GM19372 (cell line): ENCODE measurements at regions not wholly inside any gene's neighbourhood (a gene's known extent, or its start where the extent isn't known, plus 50 kb on each side); places are given as distances from the start of the nearest gene placed in this dataset.
"Not testable (repeated sequence)": the region's sequence is repeated elsewhere in the genome, so short reads cannot be mapped to it uniquely, and the experiment has no call there.

Experiments
- ATAC-seq: cut with Tn5 transposase; IDR thresholded peaks from one replicate; pipeline ENCODE4 v1.9.1; 2021; ENCODE audit warnings: mild to moderate bottlenecking, low read depth, moderate library complexity; ENCODE audit not compliant: unreplicated experiment

DNA sequence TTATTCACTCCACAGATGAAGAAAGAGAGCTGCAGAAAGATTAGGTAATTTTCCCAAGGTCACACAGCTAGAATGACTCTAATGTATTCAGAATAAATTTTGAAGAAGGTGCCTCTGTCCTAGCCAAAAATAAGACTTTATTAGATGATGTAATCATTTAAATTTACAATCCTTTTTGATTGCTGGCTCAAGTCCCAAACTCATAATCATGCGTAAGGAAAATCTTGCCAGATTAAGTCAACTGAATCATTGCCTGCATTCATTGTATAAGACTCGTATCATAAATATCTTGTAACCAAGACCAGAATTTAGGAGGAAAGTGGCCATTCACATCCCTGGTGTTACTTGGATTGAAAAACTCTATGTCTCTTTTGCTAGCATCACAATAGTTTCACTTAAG is 53.1 kb upstream of the STK39 start:
- no peak for ATAC-seq

DNA sequence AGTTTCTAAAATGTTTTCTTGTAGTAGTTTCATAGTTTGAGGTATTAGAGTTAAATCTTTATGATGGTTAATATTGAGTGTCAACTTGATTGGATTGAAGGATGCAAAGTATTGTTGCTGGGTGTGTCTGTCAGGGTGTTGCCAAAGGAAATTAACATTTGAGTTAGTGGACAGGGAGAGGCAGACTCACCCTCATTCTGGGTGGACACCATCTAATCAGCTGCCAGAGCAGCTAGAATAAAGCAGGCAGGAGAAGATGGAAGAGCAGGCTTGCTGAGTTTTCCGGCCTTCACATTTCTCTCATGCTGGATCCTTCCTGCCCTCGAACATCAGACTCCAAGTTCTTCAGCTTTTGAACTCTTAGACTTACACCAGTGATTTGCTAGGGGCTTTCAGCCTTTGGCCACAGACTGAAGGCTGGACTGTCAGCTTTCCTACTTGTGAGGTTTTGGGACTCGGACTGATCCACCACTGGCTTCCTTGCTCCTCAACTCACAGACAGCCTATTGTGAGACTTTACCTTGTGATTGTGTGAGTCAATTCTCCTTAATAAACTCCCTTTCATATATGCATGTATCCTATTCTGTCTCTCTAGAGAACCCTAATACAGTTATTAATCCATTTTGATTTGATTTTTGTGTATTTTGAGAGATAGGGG is 56.8 kb upstream of the STK39 start:
- ATAC-seq, result no peak

DNA sequence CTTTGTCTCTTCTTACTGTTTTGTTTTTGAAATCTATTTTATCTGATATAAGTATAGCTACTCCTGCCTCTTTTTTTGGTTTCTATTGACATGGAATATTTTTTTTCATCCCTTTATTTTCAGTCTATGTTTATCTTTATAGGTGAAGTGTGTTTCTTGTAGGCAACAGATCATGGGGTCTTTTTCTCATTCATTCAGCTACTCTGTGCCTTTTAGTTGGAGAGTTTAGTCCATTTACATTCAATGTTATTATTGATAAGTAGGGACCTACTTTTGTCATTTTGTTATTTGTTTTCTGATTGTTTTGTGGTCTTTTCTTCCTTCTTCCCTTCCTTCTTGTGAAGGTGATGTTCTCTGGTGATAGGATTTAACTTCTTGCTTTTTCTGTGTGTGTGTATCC is 60.0 kb upstream of the STK39 start:
- no peak for ATAC-seq

DNA sequence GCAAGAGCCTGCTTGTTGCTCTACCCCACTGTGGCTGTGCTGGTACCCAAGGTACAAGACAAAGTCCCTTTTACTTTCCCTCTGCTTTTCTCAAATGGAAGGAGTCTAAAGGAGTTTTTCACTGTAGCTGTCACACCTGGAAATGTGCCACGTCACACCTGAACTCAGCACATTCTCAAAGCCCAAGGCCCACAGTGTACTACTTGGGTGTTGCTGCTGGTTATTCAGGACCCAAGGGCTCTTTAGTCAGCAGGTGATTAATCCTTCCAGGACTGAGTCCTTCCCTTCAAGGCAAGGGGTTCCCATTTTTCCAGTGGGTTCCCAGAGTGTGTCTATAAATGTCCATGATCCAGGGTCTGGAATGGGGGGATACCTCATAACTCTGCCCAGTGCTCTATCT is 63.2 kb upstream of the STK39 start:
- ATAC-seq, result no peak

DNA sequence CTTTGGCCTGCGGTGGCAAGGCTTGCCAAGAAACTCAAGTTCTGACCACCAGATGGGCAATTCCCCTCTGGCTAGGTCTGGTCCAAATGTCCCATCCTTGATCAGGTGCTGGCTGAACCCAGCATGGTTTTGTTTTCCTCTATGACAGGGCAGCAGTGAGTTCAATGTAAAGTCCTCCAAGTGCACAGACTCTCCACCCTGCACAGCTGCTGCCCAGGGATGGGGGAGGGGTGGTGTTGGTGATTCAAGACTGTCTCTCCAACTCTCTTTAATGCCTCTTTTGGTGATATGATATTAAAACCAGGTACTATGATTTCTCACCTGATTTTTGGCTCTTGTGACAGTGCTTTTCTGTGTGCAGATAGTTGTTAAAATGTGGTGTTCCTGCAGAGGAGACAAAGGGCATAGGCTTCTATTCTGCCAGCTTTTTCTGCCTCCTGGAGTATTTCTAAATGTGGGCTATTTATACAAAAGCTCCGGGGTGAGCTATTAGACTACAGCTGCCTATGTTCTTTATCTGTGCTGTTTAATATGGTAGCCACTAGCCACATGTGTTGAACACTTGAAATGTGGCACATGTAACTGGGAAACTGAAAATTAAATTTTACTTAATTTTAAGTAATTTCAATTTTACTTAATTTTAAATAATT is 64.0 kb upstream of the STK39 start:
- no peak for ATAC-seq

DNA sequence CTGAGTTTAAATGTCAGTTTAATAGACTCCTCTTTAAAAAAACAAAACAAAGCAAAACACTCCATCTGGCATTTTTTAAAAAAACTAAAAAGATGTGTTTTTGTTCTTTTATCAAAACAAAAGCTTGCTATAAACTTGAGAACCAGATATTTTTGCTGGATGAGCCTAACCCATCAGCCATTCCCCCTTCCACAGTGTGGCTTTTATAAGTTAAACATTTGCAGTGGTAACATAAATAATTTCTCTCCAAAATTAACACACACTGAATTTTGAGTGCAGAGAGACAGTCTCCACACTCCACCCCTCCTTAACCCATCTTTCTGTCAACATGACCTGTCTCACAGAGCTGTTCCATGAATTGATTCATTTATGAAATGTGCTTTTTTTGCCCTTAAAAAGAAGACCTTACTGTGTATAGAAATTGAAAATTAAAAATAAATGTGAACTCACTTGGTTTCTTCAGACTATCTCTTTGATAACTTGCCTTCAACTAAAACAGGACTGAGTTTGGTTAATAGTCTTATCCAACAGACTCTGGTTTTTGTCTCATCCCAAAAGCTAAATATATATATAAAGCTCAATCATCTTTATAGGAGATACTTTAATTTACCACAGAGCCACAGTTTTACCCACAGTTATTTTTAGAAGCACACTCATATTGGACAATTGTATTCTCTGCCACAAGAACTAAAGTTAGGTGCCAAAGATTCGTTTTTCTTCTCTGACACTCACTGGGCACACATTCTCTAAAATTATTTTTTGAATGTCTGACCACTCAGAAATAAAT is 64.8 kb upstream of the STK39 start:
- no peak for ATAC-seq

DNA sequence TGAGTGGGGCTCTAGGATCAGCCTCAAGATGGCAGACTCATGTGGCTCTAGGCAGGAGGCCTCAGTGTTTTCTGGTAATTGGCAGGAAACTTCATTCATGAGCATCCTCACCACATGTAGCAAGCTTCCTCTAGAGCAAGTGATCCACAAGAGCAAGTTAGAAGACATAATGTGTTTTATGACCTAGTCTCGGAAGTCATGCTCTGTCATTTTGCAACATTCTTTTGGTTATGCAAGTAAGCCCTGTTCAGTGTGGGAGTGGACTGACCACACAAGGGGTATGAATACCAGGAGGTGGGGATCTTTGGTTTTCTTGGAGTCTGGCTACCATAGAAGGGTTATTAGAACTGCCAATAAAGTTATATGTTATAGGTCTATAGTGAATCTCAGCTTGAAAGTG is 66.8 kb upstream of the STK39 start:
- no peak for ATAC-seq

DNA sequence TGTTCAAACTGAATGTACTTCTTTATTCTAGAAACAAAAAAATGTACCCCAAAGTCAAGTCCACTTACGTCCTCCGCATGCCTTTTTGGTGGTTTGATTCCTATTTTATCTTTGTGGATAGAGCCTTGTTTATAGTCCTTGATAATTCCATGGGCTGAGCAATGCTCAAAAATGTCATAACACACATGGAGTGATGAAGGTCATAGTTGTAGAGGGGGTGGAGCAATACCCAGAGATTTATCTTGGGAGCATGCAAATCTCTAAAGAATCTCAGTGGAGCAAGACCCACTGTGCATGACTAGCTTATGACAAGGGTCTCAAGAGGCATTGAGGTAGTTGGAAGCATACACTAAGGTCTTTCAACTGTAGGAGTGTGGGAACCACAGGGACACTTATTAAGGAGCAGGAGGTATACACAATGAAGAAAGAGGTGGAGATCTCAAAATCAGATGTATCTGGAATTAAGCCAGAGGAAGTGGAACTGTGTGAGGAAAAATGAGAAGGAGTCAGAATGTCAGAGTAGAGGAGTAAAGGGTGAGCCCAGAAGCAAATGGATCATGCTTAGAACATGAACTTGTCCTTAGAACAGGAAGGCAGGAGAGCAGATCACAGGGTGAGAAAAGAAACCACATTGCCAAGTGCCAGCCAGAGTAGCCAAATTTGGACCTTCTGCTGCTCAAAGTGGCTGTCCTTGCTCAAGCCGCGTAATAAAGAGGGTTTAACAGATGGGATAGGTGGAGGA is 68.1 kb upstream of the STK39 start:
- no peak for ATAC-seq

DNA sequence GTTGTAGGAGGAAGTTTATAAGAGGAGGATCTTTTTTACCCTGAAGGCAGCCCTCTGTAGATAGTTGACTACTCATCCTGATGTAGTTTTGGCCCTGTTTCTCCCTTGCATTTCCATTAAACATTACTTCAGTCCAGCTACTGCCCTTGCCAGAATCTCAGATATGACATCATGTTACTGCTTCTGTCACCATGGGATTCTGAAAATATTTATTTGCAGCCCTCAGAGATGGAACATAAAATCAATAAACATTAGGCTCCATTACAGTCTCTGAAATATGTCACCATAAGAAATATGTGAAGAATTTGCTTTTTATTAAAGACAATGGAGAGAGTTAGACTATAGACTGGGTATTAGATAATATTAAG is 68.7 kb upstream of the STK39 start:
- ATAC-seq, result no peak

DNA sequence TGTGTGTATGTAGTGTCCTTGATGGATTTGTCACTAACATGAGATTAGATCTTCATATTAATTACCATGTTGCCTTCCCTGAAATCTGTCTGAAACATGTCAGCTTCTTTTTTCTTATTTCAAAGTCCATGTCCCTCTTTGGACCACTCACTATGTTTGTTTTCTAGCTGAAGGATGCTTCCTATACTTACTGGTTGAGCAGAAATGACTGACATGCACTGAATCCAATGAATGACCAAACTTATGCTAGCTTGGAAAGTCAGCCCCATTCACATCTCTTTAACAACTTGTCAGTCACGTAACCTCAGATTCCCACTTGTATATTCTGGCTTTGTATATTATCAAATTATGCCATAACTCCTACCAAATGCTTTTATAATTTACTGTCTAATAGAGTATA is 69.9 kb upstream of the STK39 start:
- ATAC-seq, result no peak

DNA sequence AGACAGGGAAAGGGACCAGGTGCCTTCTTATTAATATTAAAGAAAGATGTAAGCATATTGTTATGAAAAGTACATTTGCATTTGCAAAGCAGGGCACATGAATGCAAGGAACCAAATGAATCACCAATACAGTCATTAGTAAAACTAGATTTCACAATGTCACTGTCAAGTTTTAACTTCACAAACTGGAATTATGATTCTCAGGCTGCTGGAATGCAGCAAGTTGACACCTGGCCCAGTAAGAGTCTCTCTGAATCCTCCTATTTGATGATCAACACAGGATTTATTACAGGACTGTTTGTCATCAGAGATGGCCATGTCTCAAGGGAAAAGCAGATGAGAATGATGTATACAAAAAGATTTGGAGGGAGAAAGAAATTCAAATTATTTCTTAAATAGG is 72.9 kb upstream of the STK39 start:
- no peak for ATAC-seq

DNA sequence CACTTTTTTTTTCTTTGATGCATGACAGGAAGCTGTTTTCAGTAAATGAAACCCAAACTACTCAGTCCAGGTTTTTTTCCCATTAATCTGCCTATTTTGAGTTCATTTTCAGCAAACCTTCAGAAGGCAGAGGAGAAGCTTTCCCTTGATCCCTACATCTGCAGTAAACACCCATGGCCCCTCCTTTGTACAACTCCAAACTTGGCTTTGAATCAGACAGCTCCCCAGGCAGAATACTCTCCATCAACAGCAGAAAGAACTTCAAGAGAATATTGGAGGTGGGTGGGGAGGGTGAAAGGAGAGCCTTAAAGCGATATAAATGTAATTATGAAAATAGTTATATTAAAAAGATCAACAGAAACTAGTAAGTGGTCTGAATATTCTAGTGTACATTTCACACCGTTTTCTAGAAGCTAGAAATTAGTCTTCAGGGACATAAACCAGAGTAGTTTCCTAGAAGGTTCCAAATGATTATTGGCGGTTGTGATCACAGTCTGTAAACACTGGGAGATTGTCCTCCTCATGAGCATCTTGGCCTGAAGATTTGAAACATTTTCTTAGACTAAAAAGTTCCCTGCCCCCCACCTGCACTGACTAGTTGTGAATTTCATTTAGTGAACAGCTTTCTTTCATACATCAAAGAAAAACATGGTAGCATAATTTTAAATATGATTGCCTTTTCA is 75.1 kb upstream of the STK39 start:
- ATAC-seq, result no peak

DNA sequence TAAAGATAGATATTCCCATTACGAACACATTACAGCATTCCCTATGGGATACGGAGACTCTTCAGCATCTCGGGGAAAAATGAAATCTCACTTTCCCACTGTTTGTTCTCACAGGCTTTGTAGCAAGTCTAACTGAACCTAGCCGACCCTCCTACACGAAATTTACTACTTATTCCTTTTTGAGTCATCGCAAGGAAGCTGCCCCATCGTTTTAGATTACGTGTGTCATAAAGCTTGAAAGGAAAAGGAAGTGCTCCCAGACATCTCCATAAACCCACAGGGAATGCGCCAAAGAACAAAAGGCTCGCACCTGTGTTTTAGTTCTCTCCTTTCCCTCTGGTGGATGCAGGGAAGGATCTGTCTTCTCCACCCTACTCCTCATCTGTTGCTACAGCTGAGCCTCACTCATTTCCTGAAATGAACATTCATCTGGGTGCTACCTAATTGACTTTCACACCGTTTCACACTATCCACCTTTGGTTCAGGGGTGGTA is 76.2 kb upstream of the STK39 start:
- no peak for ATAC-seq

DNA sequence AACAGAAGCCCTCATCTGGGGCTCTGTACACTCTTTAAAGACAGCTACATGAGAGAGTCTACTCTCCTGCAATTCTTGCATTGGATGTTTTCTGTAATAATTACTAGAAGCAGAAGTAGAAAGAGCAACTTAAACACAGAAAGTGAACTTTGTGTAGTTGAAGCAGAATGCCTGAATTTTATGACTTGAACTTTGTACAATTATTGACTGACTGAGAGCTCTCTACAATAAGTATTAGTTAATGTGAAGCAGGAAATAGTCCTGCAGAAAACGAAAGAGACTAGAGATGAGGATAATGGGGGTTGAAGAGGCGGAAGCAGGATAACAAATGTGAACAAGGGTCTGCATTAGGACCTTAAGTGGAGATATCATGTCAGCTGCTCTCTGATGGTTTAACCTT is 79.2 kb upstream of the STK39 start:
- no peak for ATAC-seq

DNA sequence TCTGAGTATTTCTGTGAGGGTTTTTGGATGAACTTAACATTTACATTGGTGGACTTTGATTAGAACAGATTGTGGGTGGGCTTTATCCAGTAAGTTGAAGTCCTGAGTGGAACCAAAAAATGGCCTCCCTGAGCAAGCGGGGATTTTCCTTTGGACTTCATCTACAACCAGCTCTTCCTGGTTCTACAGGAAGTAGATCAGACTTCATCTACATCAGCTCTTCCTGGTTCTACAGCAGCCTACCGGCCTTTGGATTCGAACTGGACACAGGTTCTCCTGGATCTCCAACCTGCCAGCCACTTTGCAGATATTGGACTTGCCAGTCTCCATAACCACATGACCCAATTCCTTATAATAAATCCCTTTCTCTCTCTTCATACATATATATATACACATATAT is 79.9 kb upstream of the STK39 start:
- ATAC-seq, result no peak

DNA sequence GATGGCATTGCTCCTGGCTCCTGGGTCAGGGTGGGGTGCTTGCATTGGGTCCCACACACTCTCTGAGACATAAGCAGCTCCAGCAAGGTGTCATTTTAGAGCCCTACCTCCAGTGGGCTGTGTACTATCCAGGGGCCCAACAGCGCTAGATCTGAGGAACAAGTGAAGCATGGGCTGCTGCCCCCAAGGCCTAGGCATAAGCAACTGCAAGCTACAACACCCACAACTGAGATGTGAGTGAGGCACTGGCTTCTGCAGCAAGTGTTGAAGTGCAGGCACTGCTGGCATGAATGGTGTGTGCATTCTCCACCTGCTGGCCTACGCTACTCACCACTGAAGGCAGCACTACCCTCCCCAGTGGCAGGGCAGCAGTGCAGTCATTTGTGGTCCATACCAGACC is 81.0 kb upstream of the STK39 start:
- ATAC-seq, result no peak

DNA sequence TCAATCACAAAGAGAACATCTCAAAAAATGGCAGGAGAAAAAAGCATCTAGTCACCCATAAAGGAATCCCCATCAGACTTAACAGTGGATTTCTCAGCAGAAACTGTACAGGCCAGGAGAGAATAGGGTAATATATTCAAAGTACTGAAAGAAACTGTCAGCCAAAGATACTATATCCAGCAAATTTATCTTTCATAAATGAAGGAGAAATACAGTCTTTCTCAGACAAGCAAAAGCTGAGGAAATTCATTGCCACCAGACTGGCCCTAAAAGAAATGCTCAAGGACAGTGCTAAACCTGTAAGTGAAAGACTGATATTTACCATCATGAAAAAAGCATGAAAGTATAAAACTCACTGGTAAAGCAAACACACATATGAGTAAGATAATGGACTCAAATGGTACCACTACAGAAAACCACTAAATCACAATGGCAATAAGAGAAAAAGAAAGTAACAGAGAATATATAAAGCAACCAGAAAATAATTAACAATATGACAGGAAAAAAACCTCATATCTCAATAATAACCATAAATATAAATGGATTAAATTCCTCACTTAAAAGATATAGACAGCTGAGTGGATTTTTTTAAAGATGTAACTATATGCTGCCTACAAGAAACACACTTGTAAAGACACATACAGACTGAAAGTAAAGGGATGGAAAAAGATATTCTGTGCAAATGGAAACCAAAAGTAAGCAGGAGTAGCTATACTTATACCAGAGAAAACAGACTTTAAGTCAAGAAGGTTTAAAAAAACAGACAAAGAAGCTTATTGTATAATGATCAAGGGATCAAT is 83.4 kb upstream of the STK39 start:
- no peak for ATAC-seq

DNA sequence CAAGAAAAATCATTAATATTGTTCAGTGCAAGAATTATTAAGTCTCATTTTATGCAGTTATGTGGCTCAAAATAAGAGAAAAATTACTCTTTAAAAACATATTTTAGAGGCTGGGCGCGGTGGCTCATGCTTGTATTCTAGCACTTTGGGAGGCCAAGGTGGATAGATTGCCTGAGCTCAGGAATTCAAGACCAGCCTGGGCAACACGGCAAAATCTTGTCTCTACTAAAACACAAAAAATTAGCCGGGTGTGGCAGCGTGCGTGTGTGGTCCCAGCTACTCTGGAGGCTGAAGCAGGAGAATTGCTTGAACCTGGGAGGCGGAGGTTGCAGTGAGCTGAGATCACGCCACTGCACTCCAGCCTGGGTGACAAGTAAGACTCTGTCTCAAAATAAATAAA is 87.9 kb upstream of the STK39 start:
- not testable (repeated sequence) for ATAC-seq

DNA sequence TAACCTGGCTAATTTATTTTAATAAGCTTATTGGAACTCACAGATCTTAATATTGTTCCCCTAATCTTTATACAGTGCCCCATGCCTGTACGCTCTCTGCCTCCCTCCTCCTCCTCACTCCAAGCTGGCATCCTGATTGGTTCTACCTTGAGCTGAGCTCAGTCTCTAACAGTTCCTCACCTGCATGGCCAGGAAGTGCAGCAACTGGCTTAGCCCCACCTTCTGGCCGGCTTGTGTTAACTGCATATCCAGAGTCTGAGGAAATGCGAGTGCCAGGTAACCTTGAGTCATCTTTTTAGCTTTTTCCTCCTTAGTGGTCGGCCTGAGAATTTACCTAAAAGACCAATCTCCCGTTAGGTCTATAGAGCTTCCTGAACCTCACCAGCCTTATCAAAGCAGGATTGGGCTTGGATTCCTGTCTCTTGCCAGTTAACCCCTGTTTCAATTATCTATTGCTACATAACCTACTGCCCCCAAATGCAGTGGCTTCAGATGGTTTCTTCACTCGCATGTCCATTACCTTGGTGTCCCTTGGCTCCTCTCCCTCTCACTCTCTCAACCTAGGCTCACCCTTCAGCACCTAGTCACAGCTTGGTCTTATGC is 89.5 kb upstream of the STK39 start:
- ATAC-seq, result peak; percentile 80
